Naive thymus-derived CD8-positive, alpha-beta T cell (primary cell): ENCODE measurements at regions not wholly inside any gene's neighbourhood (a gene's known extent, or its start where the extent isn't known, plus 50 kb on each side); places are given as distances from the start of the nearest gene placed in this dataset.

ENCODE experiments used
- ATAC-seq, 2 donors: fragments of 150-1000 bp; cut with Tn5 transposase in 1 of 2; sonication (Bioruptor Pico), chemical (Tn5 transposase) in 1 of 2; 1 replicate in 1 of 2; 2 replicates in 1 of 2; pipeline ENCODE4 v1.10.0; 2021; ENCODE audit warnings: mild to moderate bottlenecking in 2 of 2, moderate library complexity in 2 of 2
- POLR2A ChIA-PET: fragments of 350-600 bp; sonication (Branson Sonifier 250); formaldehyde crosslinking; loops from one replicate; lab custom pipeline; 2021; ENCODE audit warnings: antibody characterized with exemption; lab: Charles Lee
- DNase-seq, 10 donors: peaks; one replicate each; pipeline versions ENCODE4 v3.0.0 to v3.0.0-alpha.2; 2020 to 2022
- H3K27ac Mint-ChIP-seq, 10 donors: one replicate each; pipeline ENCODE4 v1.8.0; 2020 to 2022; ENCODE audit warnings: mild to moderate bottlenecking in 10 of 10, mixed read lengths in 10 of 10, moderate library complexity in 4 of 10, inconsistent platforms in 1 of 10
- H3K27me3 Mint-ChIP-seq, 5 donors: one replicate each; pipeline ENCODE4 v1.8.0; 2021 to 2022; ENCODE audit warnings: mixed read lengths in 5 of 5
- H3K36me3 Mint-ChIP-seq, 3 donors: one replicate each; pipeline ENCODE4 v1.8.0; 2020 to 2022; ENCODE audit warnings: mixed read lengths in 3 of 3, mild to moderate bottlenecking in 2 of 3, inconsistent platforms in 1 of 3
- H3K4me1 Mint-ChIP-seq, 4 donors: one replicate each; pipeline ENCODE4 v1.8.0; 2021 to 2022; ENCODE audit warnings: mixed read lengths in 4 of 4
- H3K4me3 Mint-ChIP-seq, 10 donors: one replicate each; pipeline ENCODE4 v1.8.0; 2020 to 2022; ENCODE audit warnings: mild to moderate bottlenecking in 10 of 10, mixed read lengths in 10 of 10, moderate library complexity in 6 of 10, inconsistent platforms in 1 of 10
- H3K9me3 Mint-ChIP-seq, 9 donors: one replicate each; pipeline ENCODE4 v1.8.0; 2020 to 2022; ENCODE audit warnings: mixed read lengths in 9 of 9, mild to moderate bottlenecking in 3 of 9, inconsistent platforms in 1 of 9, moderate library complexity in 1 of 9

GRCh38 chr9:78860801-78861475 lies 564.0 kb downstream of the PSAT1 start:
- Mint-ChIP-seq H3K36me3 (no peaks in the 10 kb centered on the region), H3K4me3 (no peak overlapping the region), H3K4me1 (no peaks in the 10 kb centered on the region), H3K27me3 (peaks cover 0 to 8% (median 3%) of the 10 kb centered on the region in 5 donors), H3K9me3 (peaks cover 0 to 3% (median 0%) of the 10 kb centered on the region in 9 donors), H3K27ac (no peak overlapping the region)
- ATAC-seq (no peak), DNase-seq (no peak)
- POLR2A ChIA-PET = no interaction called here

GRCh38 chr9:78863531-78863930 lies 566.6 kb downstream of the PSAT1 start:
- no peak overlapping the region for H3K27ac Mint-ChIP-seq
- POLR2A ChIA-PET = no interaction called here
- peaks cover 0 to 3% (median 0%) of the 10 kb centered on the region in 9 donors for H3K9me3 Mint-ChIP-seq
- no peak overlapping the region for H3K4me3 Mint-ChIP-seq
- DNase-seq (no peak), ATAC-seq (no peak)
- no peaks in the 10 kb centered on the region for H3K36me3 Mint-ChIP-seq
- H3K27me3 Mint-ChIP-seq = peaks cover 0 to 1% (median 0%) of the 10 kb centered on the region in 5 donors
- H3K4me1 Mint-ChIP-seq = no peaks in the 10 kb centered on the region

GRCh38 chr9:78865737-78866136 lies 568.8 kb downstream of the PSAT1 start:
- H3K27ac Mint-ChIP-seq = no peak overlapping the region
- POLR2A ChIA-PET = no interaction called here
- no peaks in the 10 kb centered on the region for H3K4me1 Mint-ChIP-seq
- no peaks in the 10 kb centered on the region for H3K9me3 Mint-ChIP-seq
- H3K4me3 Mint-ChIP-seq = no peak overlapping the region
- no peaks in the 10 kb centered on the region for H3K36me3 Mint-ChIP-seq
- no peaks in the 10 kb centered on the region for H3K27me3 Mint-ChIP-seq
- peak in 1 of 10 donors; percentile 23 for DNase-seq
- ATAC-seq = no peak

GRCh38 chr9:78866207-78867132 lies 569.5 kb downstream of the PSAT1 start:
- Mint-ChIP-seq H3K9me3 (no peaks in the 10 kb centered on the region), H3K36me3 (no peaks in the 10 kb centered on the region)
- POLR2A ChIA-PET = no interaction called here

GRCh38 chr9:78871086-78871451 lies 574.1 kb downstream of the PSAT1 start:
- Mint-ChIP-seq H3K27ac (no peak overlapping the region), H3K4me1 (no peaks in the 10 kb centered on the region), H3K27me3 (no peaks in the 10 kb centered on the region), H3K36me3 (no peaks in the 10 kb centered on the region), H3K4me3 (no peak overlapping the region), H3K9me3 (peaks cover 0 to 12% (median 2%) of the 10 kb centered on the region in 9 donors)
- no peak for ATAC-seq
- no peak for DNase-seq
- POLR2A ChIA-PET = no interaction called here

More at GRCh38 chr9:78866207-78867132, 569.5 kb downstream of the PSAT1 start:
- H3K4me1 Mint-ChIP-seq = no peaks in the 10 kb centered on the region
- no peak overlapping the region for H3K27ac Mint-ChIP-seq
- ATAC-seq = no peak
- DNase-seq = no peak
- no peak overlapping the region for H3K4me3 Mint-ChIP-seq
- no peaks in the 10 kb centered on the region for H3K27me3 Mint-ChIP-seq

- Mint-ChIP-seq H3K9me3 (peaks cover 0 to 12% (median 2%) of the 10 kb centered on the region in 9 donors), H3K4me3 (no peak overlapping the region), H3K36me3 (no peaks in the 10 kb centered on the region), H3K4me1 (no peaks in the 10 kb centered on the region), H3K27me3 (no peaks in the 10 kb centered on the region), H3K27ac (no peak overlapping the region)
- ATAC-seq (no peak), DNase-seq (no peak)
- POLR2A ChIA-PET = no interaction called here
These were observed 574.8 kb downstream of the PSAT1 start for GRCh38 chr9:78871452-78872331.

- Mint-ChIP-seq H3K36me3 (no peaks in the 10 kb centered on the region), H3K4me3 (no peak overlapping the region), H3K9me3 (peaks cover 0 to 12% (median 2%) of the 10 kb centered on the region in 9 donors), H3K27me3 (no peaks in the 10 kb centered on the region), H3K4me1 (no peaks in the 10 kb centered on the region), H3K27ac (no peak overlapping the region)
- DNase-seq = no peak
- ATAC-seq = no peak
- POLR2A ChIA-PET = no interaction called here
These were observed 577.1 kb downstream of the PSAT1 start for GRCh38 chr9:78874061-78874460.

GRCh38 chr9:78879324-78880100 lies 582.6 kb downstream of the PSAT1 start:
- peaks cover 0 to 5% (median 2%) of the 10 kb centered on the region in 9 donors for H3K9me3 Mint-ChIP-seq
- DNase-seq (no peak), ATAC-seq (no peak)
- peaks cover 0 to 2% (median 0%) of the 10 kb centered on the region in 5 donors for H3K27me3 Mint-ChIP-seq
- POLR2A ChIA-PET = no interaction called here
- no peaks in the 10 kb centered on the region for H3K4me1 Mint-ChIP-seq
- H3K4me3 Mint-ChIP-seq = no peak overlapping the region
- H3K27ac Mint-ChIP-seq = no peak overlapping the region
- no peaks in the 10 kb centered on the region for H3K36me3 Mint-ChIP-seq

- DNase-seq (no peak), ATAC-seq (no peak)
- Mint-ChIP-seq H3K9me3 (peaks cover 0 to 10% (median 2%) of the 10 kb centered on the region in 9 donors), H3K4me3 (no peak overlapping the region), H3K27me3 (peaks cover 0 to 2% (median 0%) of the 10 kb centered on the region in 5 donors), H3K36me3 (no peaks in the 10 kb centered on the region), H3K4me1 (no peaks in the 10 kb centered on the region), H3K27ac (no peak overlapping the region)
- POLR2A ChIA-PET = no interaction called here
These were observed 584.4 kb downstream of the PSAT1 start for GRCh38 chr9:78881295-78881694.

GRCh38 chr9:78882481-78882880 lies 585.6 kb downstream of the PSAT1 start:
- Mint-ChIP-seq H3K27me3 (peaks cover 0 to 2% (median 0%) of the 10 kb centered on the region in 5 donors), H3K4me3 (no peak overlapping the region), H3K27ac (no peak overlapping the region), H3K36me3 (no peaks in the 10 kb centered on the region), H3K9me3 (peaks cover 0 to 10% (median 2%) of the 10 kb centered on the region in 9 donors), H3K4me1 (no peaks in the 10 kb centered on the region)
- no peak for DNase-seq
- no peak for ATAC-seq
- POLR2A ChIA-PET = no interaction called here

- Mint-ChIP-seq H3K4me3 (no peak overlapping the region), H3K27ac (no peak overlapping the region), H3K27me3 (peaks cover 0 to 4% (median 0%) of the 10 kb centered on the region in 5 donors), H3K36me3 (no peaks in the 10 kb centered on the region), H3K4me1 (no peaks in the 10 kb centered on the region), H3K9me3 (peaks cover 0 to 12% (median 5%) of the 10 kb centered on the region in 9 donors)
- ATAC-seq (no peak), DNase-seq (no peak)
- POLR2A ChIA-PET = no interaction called here
These were observed 587.8 kb downstream of the PSAT1 start for GRCh38 chr9:78884611-78885150.

- POLR2A ChIA-PET = no interaction called here
- H3K4me1 Mint-ChIP-seq = no peaks in the 10 kb centered on the region
- no peaks in the 10 kb centered on the region for H3K36me3 Mint-ChIP-seq
These were observed 595.3 kb downstream of the PSAT1 start for GRCh38 chr9:78892182-78892581.

More at GRCh38 chr9:78892182-78892581, 595.3 kb downstream of the PSAT1 start:
- peaks cover 0 to 10% (median 0%) of the 10 kb centered on the region in 5 donors for H3K27me3 Mint-ChIP-seq
- no peak overlapping the region for H3K4me3 Mint-ChIP-seq
- no peak for ATAC-seq
- peaks cover 0 to 12% (median 3%) of the 10 kb centered on the region in 9 donors for H3K9me3 Mint-ChIP-seq
- no peak for DNase-seq
- H3K27ac Mint-ChIP-seq = no peak overlapping the region
